GM12878 (cell line): ENCODE measurements at regions not wholly inside any gene's neighbourhood (a gene's known extent, or its start where the extent isn't known, plus 50 kb on each side); places are given as distances from the start of the nearest gene placed in this dataset.

Experiments
- ATF7 ChIP-seq: fragments of 450-650 bp; IDR thresholded peaks from 2 replicates; pipeline ENCODE4 v1.6.1; 2016; ENCODE audit warnings: low read depth, mild to moderate bottlenecking
- BACH1 ChIP-seq: fragments of 450-650 bp; IDR thresholded peaks from 2 replicates; pipeline ENCODE4 v1.6.1; 2017; ENCODE audit warnings: mild to moderate bottlenecking, borderline replicate concordance
- KLF5 ChIP-seq: fragments of 450-650 bp; IDR thresholded peaks from 2 replicates; pipeline ENCODE4 v1.6.1; 2014; ENCODE audit warnings: mild to moderate bottlenecking; ENCODE audit not compliant: partially characterized antibody
- NFYA ChIP-seq: IDR thresholded peaks from 2 replicates; pipeline ENCODE4 v1.6.1; 2011; ENCODE audit warnings: low read depth, mild to moderate bottlenecking, low read length, improper control_type of control experiment, borderline replicate concordance
- NFYB ChIP-seq: IDR thresholded peaks from 2 replicates; pipeline ENCODE4 v1.6.1; 2011; ENCODE audit warnings: low read depth, mild to moderate bottlenecking, low read length, improper control_type of control experiment, moderate library complexity; ENCODE audit not compliant: insufficient read depth
- SPI1 ChIP-seq: IDR thresholded peaks from 2 replicates; pipeline ENCODE4 v1.6.1; 2011; ENCODE audit warnings: low read depth, mild to moderate bottlenecking, low read length, moderate library complexity, borderline replicate concordance; ENCODE audit not compliant: insufficient read depth
- SRF ChIP-seq, 2 experiments: IDR thresholded peaks; 2 replicates each; pipeline ENCODE4 v1.6.1; 2011; ENCODE audit warnings: low read depth in 2 of 2, low read length in 2 of 2, mild to moderate bottlenecking in 1 of 2, moderate library complexity in 1 of 2
- TF ChIP-seq, protein P1 (sequence below): fragments of 450-650 bp; IDR thresholded peaks from 2 replicates; pipeline ENCODE4 v1.6.1; 2017; ENCODE audit warnings: low read depth, mild to moderate bottlenecking, moderate library complexity
- TF ChIP-seq, protein P2 (sequence below): IDR thresholded peaks from 2 replicates; pipeline ENCODE4 v1.6.1; 2012; ENCODE audit warnings: mild to moderate bottlenecking, low read depth, low read length

DNA sequence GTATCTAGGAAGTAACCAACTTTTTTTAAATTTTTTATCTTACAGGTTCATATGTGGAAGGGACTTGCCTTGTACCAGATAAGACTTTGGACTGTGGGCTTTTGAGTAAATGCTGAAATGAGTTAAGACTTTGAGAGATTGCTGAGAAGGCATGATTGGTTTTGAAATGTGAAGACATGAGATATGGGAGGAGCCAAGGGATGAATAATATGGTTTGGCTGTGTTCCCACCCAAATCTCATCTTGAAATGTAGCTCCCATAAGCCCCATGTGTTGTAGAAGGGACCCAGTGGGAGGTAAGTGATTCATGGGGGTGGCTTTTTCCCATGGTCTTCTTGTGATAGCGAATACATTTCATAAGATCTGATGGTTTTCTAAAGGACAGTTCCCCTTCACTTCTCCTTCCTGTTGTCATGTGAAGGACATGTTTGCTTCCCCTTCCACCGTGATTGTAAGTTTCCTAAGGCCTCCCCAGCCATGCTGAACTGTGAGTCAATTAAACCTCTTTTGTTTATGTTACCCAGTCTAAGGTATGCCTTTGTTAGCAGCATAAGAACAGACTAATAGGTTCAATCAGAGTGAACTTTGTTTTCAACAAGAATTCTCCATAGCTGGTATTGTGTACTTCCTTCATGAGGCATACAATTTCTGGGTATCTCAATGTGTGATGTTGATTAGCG lies 535.6 kb upstream of the MEF2C start (continued):
- TF ChIP-seq SPI1 (no peak), BACH1 (no peak), ATF7 (no peak), NFYB (no peak), KLF5 (no peak), SRF (IDR thresholded peaks at IDR 0.05; ENCODE audit: low read depth in 2 of 2, low read length in 2 of 2) (no peak), NFYA (no peak)
- TF ChIP-seq, protein P1, sequence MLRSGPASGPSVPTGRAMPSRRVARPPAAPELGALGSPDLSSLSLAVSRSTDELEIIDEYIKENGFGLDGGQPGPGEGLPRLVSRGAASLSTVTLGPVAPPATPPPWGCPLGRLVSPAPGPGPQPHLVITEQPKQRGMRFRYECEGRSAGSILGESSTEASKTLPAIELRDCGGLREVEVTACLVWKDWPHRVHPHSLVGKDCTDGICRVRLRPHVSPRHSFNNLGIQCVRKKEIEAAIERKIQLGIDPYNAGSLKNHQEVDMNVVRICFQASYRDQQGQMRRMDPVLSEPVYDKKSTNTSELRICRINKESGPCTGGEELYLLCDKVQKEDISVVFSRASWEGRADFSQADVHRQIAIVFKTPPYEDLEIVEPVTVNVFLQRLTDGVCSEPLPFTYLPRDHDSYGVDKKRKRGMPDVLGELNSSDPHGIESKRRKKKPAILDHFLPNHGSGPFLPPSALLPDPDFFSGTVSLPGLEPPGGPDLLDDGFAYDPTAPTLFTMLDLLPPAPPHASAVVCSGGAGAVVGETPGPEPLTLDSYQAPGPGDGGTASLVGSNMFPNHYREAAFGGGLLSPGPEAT: no peak
- TF ChIP-seq, protein P2, sequence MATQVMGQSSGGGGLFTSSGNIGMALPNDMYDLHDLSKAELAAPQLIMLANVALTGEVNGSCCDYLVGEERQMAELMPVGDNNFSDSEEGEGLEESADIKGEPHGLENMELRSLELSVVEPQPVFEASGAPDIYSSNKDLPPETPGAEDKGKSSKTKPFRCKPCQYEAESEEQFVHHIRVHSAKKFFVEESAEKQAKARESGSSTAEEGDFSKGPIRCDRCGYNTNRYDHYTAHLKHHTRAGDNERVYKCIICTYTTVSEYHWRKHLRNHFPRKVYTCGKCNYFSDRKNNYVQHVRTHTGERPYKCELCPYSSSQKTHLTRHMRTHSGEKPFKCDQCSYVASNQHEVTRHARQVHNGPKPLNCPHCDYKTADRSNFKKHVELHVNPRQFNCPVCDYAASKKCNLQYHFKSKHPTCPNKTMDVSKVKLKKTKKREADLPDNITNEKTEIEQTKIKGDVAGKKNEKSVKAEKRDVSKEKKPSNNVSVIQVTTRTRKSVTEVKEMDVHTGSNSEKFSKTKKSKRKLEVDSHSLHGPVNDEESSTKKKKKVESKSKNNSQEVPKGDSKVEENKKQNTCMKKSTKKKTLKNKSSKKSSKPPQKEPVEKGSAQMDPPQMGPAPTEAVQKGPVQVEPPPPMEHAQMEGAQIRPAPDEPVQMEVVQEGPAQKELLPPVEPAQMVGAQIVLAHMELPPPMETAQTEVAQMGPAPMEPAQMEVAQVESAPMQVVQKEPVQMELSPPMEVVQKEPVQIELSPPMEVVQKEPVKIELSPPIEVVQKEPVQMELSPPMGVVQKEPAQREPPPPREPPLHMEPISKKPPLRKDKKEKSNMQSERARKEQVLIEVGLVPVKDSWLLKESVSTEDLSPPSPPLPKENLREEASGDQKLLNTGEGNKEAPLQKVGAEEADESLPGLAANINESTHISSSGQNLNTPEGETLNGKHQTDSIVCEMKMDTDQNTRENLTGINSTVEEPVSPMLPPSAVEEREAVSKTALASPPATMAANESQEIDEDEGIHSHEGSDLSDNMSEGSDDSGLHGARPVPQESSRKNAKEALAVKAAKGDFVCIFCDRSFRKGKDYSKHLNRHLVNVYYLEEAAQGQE: no peak
